ENCODE measurements at regions not wholly inside any gene's neighbourhood (a gene's known extent, or its start where the extent isn't known, plus 50 kb on each side); places are given as distances from the start of the nearest gene placed in this dataset.

- Histone ChIP-seq H3K9me3 (no peaks in the 10 kb centered on the region), H3K36me3 (no peaks in the 10 kb centered on the region), H3K4me1 (replicated peaks) (no peaks in the 10 kb centered on the region), H3K27ac (no peak overlapping the region), H3K4me3 (no peak overlapping the region), H3K27me3 (replicated peaks; ENCODE audit: insufficient read depth) (no peaks in the 10 kb centered on the region)
- intact Hi-C loops (cut with DNase I) = no loop called here
- DNase-seq (ENCODE audit: low spot score) = no peak
- 83% methylated on average over 1 of the region's 1 CpG for WGBS
- TF ChIP-seq POLR2A (IDR thresholded peaks at IDR 0.05) = no peak
- no peak for TF ChIP-seq POLR2AphosphoS5 (IDR thresholded peaks at IDR 0.05)
- no peak for TF ChIP-seq CTCF (IDR thresholded peaks at IDR 0.05)
Observed at GRCh38 chr1:163772246-163772645, 450.5 kb downstream of the NUF2 start.

DNA sequence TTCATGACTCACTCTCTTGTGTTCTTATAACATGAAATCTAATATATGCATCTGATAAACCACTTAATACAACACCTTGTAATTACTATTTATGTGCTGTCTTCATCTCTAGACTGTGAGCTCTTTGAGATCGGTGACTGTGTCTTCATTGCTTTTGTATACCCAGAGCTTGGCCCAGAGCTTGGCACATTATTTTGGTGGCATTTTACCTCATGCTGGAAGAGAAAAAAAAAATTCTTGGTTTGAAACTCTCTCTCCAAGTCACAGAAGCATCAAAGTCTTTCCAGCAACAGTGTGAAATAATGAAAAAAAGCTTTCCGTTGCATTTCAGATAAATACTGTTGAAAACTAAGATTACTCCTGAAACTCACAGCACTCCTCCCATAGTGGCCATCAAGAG lies 451.6 kb downstream of the NUF2 start:
- no peaks in the 10 kb centered on the region for H3K4me1 ChIP-seq (replicated peaks)
- no peaks in the 10 kb centered on the region for H3K9me3 ChIP-seq
- TF ChIP-seq CTCF (IDR thresholded peaks at IDR 0.05) (no peak), POLR2A (IDR thresholded peaks at IDR 0.05) (no peak), POLR2AphosphoS5 (IDR thresholded peaks at IDR 0.05) (no peak)
- no peak overlapping the region for H3K27ac ChIP-seq
- no peaks in the 10 kb centered on the region for H3K36me3 ChIP-seq
- H3K4me3 ChIP-seq = no peak overlapping the region
- 92% methylated on average over 2 of the region's 2 CpGs for WGBS
- intact Hi-C loops (cut with DNase I) = no loop called here
- H3K27me3 ChIP-seq (replicated peaks; ENCODE audit: insufficient read depth) = no peaks in the 10 kb centered on the region
- no peak for DNase-seq (ENCODE audit: low spot score)

DNA sequence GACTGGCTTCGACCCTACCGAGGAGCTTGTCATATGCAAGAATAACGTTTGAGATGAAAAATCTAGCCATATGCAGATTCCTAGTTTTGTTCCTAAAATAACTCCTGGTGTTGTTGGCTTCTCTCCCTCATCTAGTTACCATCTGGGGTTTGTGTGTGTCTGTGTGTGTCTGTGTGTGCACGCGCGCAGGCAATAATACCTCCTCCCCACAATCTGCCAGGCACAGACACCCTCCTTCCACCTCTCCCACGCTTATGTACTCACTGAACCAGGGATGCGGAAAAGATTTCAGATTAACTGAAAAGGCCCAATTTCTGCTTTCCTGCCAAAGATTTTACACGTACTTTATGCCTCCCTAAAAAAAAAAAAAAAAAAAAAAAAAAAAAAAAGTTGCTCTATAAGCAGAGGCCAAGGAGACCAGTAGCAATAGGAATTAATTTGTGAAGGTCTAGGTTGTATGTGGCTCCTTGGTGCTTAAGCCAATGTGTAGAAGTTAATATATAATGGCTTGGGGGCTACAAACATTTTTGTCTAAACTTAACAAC lies 452.7 kb downstream of the NUF2 start:
- H3K27ac ChIP-seq = no peak overlapping the region
- intact Hi-C loops (cut with DNase I) = no loop called here
- no peak for TF ChIP-seq CTCF (IDR thresholded peaks at IDR 0.05)
- TF ChIP-seq POLR2AphosphoS5 (IDR thresholded peaks at IDR 0.05) = no peak
- TF ChIP-seq POLR2A (IDR thresholded peaks at IDR 0.05) = no peak
- no peak overlapping the region for H3K4me3 ChIP-seq
- whole genome bisulfite sequencing = 90% methylated on average over 9 of the region's 9 CpGs
- no peaks in the 10 kb centered on the region for H3K9me3 ChIP-seq
- H3K27me3 ChIP-seq (replicated peaks; ENCODE audit: insufficient read depth) = no peaks in the 10 kb centered on the region
- no peak for DNase-seq (ENCODE audit: low spot score)
- no peaks in the 10 kb centered on the region for H3K36me3 ChIP-seq
- no peaks in the 10 kb centered on the region for H3K4me1 ChIP-seq (replicated peaks)

- Histone ChIP-seq H3K9me3 (no peaks in the 10 kb centered on the region), H3K4me1 (replicated peaks) (no peaks in the 10 kb centered on the region), H3K27me3 (replicated peaks; ENCODE audit: insufficient read depth) (no peaks in the 10 kb centered on the region), H3K4me3 (no peak overlapping the region), H3K36me3 (no peaks in the 10 kb centered on the region), H3K27ac (no peak overlapping the region)
- 42% methylated on average over 8 of the region's 8 CpGs for WGBS
- TF ChIP-seq CTCF (IDR thresholded peaks at IDR 0.05) (no peak), POLR2AphosphoS5 (IDR thresholded peaks at IDR 0.05) (no peak), POLR2A (IDR thresholded peaks at IDR 0.05) (no peak)
- DNase-seq (ENCODE audit: low spot score) = no peak
- intact Hi-C loops (cut with DNase I) = no loop called here
Observed at GRCh38 chr1:163774978-163775620, 453.3 kb downstream of the NUF2 start.

DNA sequence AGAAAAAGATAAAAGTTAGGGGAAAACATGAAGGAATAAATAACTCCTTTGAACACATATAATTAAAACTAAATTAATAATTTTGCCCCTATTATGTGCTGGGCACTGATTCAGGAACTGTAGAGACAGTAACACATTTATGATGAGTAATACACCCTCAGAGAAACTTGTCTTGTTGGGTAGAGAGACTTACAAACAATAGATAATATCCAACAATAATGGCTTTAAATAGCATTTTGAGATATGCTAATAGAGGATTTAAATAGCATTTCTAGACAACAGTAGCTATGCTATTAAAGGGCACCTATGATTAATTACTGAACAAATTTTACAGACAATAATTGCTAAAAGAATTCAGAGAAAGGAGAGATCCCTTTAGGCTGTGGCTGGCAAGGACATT lies 455.5 kb downstream of the NUF2 start:
- H3K4me3 ChIP-seq = no peak overlapping the region
- intact Hi-C loops (cut with DNase I) = no loop called here

More for the DNA sequence above, 455.5 kb downstream of the NUF2 start:
- no peak for DNase-seq (ENCODE audit: low spot score)
- TF ChIP-seq POLR2AphosphoS5 (IDR thresholded peaks at IDR 0.05) = no peak
- no peak for TF ChIP-seq POLR2A (IDR thresholded peaks at IDR 0.05)
- no peak for TF ChIP-seq CTCF (IDR thresholded peaks at IDR 0.05)
- Histone ChIP-seq H3K9me3 (no peaks in the 10 kb centered on the region), H3K27ac (no peak overlapping the region), H3K4me1 (replicated peaks) (no peaks in the 10 kb centered on the region), H3K36me3 (no peaks in the 10 kb centered on the region), H3K27me3 (replicated peaks; ENCODE audit: insufficient read depth) (no peaks in the 10 kb centered on the region)

Data from prostate gland (tissue), 2 donors.